Esophagus squamous epithelium (tissue), 5 donors: ENCODE measurements at regions not wholly inside any gene's neighbourhood (a gene's known extent, or its start where the extent isn't known, plus 50 kb on each side); places are given as distances from the start of the nearest gene placed in this dataset.

ENCODE experiments used
- DNase-seq: peaks from one replicate; lab custom pipeline; 2025; lab: John Stamatoyannopoulos, UW
- H3K27ac ChIP-seq, 4 donors: fragments of 200-600 bp; sonication (generic); one replicate each; pipeline ENCODE4 v1.5.1; 2016 to 2019; ENCODE audit warnings: mild to moderate bottlenecking in 1 of 4
- H3K27me3 ChIP-seq, 4 donors: fragments of 200-600 bp; sonication (generic); 1 replicate in 3 of 4; 2 replicates in 1 of 4; pipeline versions ENCODE4 v1.5.1 to v1.6.0; 2017 to 2021; ENCODE audit warnings: antibody characterized with exemption in 1 of 4
- H3K36me3 ChIP-seq, 3 donors: fragments of 200-600 bp; sonication (generic); one replicate each; pipeline ENCODE4 v1.5.1; 2016 to 2019
- H3K4me1 ChIP-seq, 3 donors: fragments of 200-600 bp; sonication (generic); one replicate each; pipeline ENCODE4 v1.5.1; 2017 to 2019
- H3K4me3 ChIP-seq, 4 donors: fragments of 200-600 bp; sonication (generic); 1 replicate in 3 of 4; 2 replicates in 1 of 4; pipeline ENCODE4 v1.5.1; 2016 to 2019; ENCODE audit warnings: mild to moderate bottlenecking in 2 of 4, moderate library complexity in 1 of 4
- H3K9me3 ChIP-seq, 3 donors: fragments of 200-600 bp; sonication (generic); one replicate each; pipeline ENCODE4 v1.5.1; 2016 to 2019
- POLR2A ChIP-seq, 4 donors: fragments of 450-650 bp; IDR thresholded peaks; one replicate each; pipeline ENCODE4 v1.6.1; 2017; ENCODE audit warnings: antibody characterized with exemption in 4 of 4, mild to moderate bottlenecking in 4 of 4, moderate library complexity in 3 of 4
- whole genome bisulfite sequencing, 2 donors: methylation state at CpG; one replicate each; pipeline ENCODE4 v1.1.5; 2018; 5-methylcytosine and 5-hydroxymethylcytosine counted together
- intact Hi-C: fragments of 100-400 bp; cut with DNase I; formaldehyde crosslinking; loops from one replicate; pipeline ENCODE4 v1.15.0; 2022
- TF ChIP-seq, protein P1 (sequence below), 6 experiments: fragments of 450-650 bp in 4 of 6; fragments of 200-600 bp in 2 of 6; sonication (generic) in 2 of 6; IDR thresholded peaks; one replicate each; pipeline ENCODE4 v1.5.1; 2016 to 2019; ENCODE audit warnings: antibody characterized with exemption in 6 of 6, mild to moderate bottlenecking in 4 of 6, moderate library complexity in 4 of 6
- donor health status: DM: yes; HTN: yes; CAD: no.

DNA sequence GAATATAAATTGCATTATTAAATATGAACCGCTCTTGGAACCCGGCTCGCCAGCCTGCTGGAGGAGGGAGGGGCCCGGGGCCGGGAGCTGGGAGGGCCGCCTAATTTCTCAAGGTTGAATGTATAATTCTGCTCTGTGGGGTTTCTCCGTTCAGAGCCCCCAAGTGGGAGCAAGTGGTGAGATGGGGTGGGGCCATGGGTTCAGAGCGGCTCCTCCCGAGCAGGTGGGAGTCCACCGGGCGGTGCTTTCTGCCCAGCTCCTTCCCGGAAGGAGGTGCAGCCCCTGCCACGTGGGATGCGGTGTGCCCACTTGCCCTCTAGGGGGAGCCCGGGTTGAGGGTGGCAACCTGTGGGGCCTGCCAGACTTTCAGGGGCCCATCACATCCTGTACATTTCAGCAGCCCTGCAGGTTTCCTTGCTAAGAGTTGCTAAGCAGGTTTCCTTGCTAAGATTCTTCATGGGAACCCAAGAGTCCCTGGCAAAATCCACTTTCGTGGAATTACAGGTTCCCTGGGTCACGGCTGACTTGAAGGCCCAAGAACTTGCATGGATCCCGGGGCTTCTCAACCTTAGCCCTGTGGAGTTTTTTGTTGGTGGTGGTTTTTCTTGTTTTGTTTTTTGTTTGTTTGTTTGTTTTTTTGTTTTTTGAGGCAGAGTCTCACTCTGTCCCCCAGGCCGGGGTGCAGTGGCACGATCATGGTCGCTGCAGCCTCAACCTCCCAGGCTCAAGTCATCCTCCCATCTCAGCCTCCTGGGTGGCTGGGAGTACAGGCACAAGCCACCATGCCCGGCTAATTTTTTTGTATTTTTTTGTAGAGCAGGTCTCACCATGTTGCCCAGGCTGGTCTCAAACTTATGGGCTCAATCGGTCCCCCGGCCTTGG, 196.7 kb upstream of the GSE1 start:
- H3K27me3 ChIP-seq, result peaks cover 0 to 2% (median 0%) of the 10 kb centered on the region in 4 donors
- DNase-seq, result no peak
- TF ChIP-seq, protein P1, sequence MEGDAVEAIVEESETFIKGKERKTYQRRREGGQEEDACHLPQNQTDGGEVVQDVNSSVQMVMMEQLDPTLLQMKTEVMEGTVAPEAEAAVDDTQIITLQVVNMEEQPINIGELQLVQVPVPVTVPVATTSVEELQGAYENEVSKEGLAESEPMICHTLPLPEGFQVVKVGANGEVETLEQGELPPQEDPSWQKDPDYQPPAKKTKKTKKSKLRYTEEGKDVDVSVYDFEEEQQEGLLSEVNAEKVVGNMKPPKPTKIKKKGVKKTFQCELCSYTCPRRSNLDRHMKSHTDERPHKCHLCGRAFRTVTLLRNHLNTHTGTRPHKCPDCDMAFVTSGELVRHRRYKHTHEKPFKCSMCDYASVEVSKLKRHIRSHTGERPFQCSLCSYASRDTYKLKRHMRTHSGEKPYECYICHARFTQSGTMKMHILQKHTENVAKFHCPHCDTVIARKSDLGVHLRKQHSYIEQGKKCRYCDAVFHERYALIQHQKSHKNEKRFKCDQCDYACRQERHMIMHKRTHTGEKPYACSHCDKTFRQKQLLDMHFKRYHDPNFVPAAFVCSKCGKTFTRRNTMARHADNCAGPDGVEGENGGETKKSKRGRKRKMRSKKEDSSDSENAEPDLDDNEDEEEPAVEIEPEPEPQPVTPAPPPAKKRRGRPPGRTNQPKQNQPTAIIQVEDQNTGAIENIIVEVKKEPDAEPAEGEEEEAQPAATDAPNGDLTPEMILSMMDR (IDR thresholded peaks at IDR 0.05), result peak; percentile 34 to 86 (median 75)
- TF ChIP-seq POLR2A (IDR thresholded peaks at IDR 0.05), result no peak
- H3K4me1 ChIP-seq, result peaks cover 0 to 31% (median 0%) of the 10 kb centered on the region in 3 donors
- peak overlapping the region in 2 of 4 donors; percentile 7 to 13 for H3K4me3 ChIP-seq
- WGBS, 2 donors, result 57 to 66% methylated on average over 16 to 20 of the region's 24 CpGs
- no peak overlapping the region for H3K27ac ChIP-seq
- intact Hi-C loops, result loop anchor here (10.0 kb wide), 1 partner anchor 112 kb away; no protein-coding TSS in a partner anchor
- H3K9me3 ChIP-seq, result no peaks in the 10 kb centered on the region
- H3K36me3 ChIP-seq, result peaks cover 0 to 21% (median 0%) of the 10 kb centered on the region in 3 donors

DNA sequence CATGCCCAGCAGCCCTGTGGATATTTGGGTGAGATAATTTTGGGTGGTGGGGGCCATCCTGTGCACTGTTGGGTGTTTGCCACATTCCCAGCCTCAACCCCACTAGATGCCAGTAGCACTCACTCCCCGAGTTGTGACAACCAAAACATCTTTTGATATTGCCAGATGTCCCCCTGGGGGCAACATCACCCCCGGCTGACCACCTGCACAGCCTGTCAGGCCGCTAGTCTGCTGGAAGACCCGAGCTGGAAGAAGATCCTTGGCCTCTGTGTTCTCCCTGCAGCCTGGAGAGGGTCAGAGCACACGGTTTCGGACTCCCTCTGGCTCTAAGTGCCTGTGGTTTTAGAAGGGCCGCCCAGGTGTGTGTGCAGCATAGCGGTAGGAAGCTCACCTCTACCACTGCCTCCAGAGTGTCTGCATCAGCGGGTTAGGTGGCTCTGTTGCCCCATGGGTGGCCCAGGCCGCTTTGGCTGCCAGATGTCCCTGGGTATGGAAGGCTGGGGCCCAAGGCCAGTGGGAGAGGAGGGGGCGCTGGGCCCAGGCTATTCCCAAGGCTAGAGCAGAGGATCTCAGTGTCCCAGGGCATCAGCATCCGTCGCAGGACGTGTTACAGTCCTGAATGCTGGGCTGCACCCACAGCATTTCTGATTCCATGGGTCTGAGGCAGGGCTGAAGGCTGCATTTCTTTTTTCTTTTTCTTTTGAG, 195.8 kb upstream of the GSE1 start:
- no peak for DNase-seq

DNA sequence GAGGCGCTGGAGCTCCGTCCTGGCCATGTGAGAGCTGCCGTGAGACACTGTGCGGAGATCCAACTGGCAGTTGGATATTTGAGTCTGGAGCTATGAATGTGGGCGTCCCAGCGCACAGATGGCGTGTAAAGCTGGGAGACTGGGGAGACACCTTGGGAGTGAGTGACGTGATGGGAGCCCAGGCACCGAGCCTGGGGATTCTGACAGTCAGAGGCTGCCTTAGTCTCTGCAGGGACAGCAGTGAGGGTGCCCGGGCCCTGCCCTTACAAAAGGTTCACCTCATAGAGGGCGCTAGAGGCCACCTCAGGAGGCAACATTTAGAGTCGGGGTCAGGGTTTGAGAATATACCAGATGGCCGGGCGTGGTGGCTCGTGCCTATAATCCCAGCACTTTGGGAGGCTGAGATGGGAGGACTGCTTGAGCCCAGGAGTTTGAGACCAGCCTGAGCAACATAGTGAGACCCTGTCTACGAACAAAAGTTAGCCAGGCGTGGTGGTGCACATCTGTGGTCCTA, 194.1 kb upstream of the GSE1 start:
- peaks cover 0 to 9% (median 0%) of the 10 kb centered on the region in 3 donors for H3K36me3 ChIP-seq
- H3K27ac ChIP-seq, result no peak overlapping the region
- no peaks in the 10 kb centered on the region for H3K9me3 ChIP-seq
- DNase-seq, result no peak
- H3K27me3 ChIP-seq, result peaks cover 0 to 3% (median 0%) of the 10 kb centered on the region in 4 donors
- intact Hi-C loops, result loop anchor here (10.0 kb wide), 1 partner anchor 114 kb away; no protein-coding TSS in a partner anchor
- TF ChIP-seq, protein P1 (IDR thresholded peaks at IDR 0.05), result peak in 1 of 6 experiments; percentile 5
- no peak for TF ChIP-seq POLR2A (IDR thresholded peaks at IDR 0.05)
- 78 to 88% methylated on average over 9 to 16 of the region's 17 CpGs for WGBS, 2 donors
- no peak overlapping the region for H3K4me3 ChIP-seq
- H3K4me1 ChIP-seq, result peaks cover 0 to 44% (median 3%) of the 10 kb centered on the region in 3 donors

More for the DNA sequence above, 195.8 kb upstream of the GSE1 start:
- Histone ChIP-seq H3K4me1 (peaks cover 0 to 35% (median under 1%) of the 10 kb centered on the region in 3 donors), H3K4me3 (no peak overlapping the region), H3K27ac (no peak overlapping the region), H3K27me3 (peaks cover 0 to 3% (median 0%) of the 10 kb centered on the region in 4 donors), H3K9me3 (no peaks in the 10 kb centered on the region), H3K36me3 (peaks cover 0 to 21% (median 0%) of the 10 kb centered on the region in 3 donors)
- no peak for TF ChIP-seq POLR2A (IDR thresholded peaks at IDR 0.05)
- TF ChIP-seq, protein P1 (IDR thresholded peaks at IDR 0.05), result no peak
- intact Hi-C loops, result loop anchor here (10.0 kb wide), 1 partner anchor 113 kb away; no protein-coding TSS in a partner anchor
- 83 to 91% methylated on average over 8 of the region's 14 CpGs for WGBS, 2 donors

DNA sequence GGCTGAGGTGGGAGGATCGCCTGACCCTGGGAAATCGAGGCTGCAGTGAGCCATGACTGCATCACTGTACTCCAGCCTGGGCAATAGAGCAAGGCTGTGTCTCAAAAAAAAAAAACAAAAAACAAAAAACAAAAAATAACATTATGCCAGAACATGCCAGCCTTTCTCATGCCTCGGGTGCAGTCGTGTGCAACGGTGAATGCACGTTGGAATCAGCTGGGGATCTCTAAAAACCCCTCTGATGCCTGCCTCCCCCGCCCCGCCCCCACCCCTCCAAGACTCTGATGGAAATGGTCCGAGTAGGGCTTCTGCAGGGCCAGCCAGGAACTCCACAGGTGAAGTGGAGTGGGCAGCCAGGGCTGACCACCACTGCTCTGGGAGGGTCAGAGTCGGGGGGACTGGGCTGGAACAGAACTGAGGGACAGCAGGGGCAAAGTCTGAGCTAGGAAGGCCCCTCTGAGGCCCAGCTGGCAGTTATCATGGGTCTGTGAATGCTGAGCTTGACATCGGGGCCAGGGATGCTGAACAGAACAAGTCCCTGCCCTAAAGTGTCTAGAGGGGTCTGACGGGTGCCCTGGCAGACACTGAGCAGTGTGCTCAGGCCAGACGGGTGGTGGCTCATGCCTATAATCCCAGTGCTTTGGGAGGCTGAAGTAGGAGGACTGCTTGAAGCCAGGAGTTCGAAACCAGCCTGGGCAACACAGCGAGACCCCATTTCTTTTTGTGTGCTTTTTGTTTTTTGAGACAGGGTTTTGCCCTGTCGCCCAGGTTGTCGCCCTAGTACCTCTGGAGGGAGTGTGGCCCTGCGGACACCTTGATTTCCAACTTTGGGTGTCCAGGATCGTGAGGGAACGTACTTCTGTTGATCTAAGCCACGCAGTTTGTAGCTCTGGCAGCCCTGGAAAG, 193.4 kb upstream of the GSE1 start:
- peaks cover 0 to 44% (median 3%) of the 10 kb centered on the region in 3 donors for H3K4me1 ChIP-seq
- no peak overlapping the region for H3K4me3 ChIP-seq
- no peak for DNase-seq
- H3K27ac ChIP-seq, result no peak overlapping the region
- peaks cover 0 to 3% (median 0%) of the 10 kb centered on the region in 4 donors for H3K27me3 ChIP-seq
- TF ChIP-seq POLR2A (IDR thresholded peaks at IDR 0.05), result no peak
- TF ChIP-seq, protein P1 (IDR thresholded peaks at IDR 0.05), result no peak
- WGBS, 2 donors, result 80 to 87% methylated on average over 15 of the region's 21 CpGs
- H3K36me3 ChIP-seq, result peaks cover 0 to 9% (median 0%) of the 10 kb centered on the region in 3 donors
- intact Hi-C loops, result loop anchor here (10.0 kb wide), 1 partner anchor 115 kb away; no protein-coding TSS in a partner anchor
- H3K9me3 ChIP-seq, result no peaks in the 10 kb centered on the region
